ENCODE measurements at regions not wholly inside any gene's neighbourhood (a gene's known extent, or its start where the extent isn't known, plus 50 kb on each side); places are given as distances from the start of the nearest gene placed in this dataset.
"Not testable (repeated sequence)": the region's sequence is repeated elsewhere in the genome, so short reads cannot be mapped to it uniquely, and the experiment has no call there.

GRCh38 chr10:28449926-28450325 lies 83.0 kb upstream of the WAC start:
- no peak overlapping the region for H3K4me3 Mint-ChIP-seq
- H3K36me3 Mint-ChIP-seq (ENCODE audit: low read depth): no peaks in the 10 kb centered on the region
- TF ChIP-seq CTCF (IDR thresholded peaks at IDR 0.05; ENCODE audit: unreplicated experiment in 3 of 3): no peak
- peaks cover 9% of the 10 kb centered on the region for H3K9me3 Mint-ChIP-seq
- no peaks in the 10 kb centered on the region for H3K27me3 Mint-ChIP-seq (ENCODE audit: low read depth)
- no peak overlapping the region for H3K27ac Mint-ChIP-seq
- peaks cover 6% of the 10 kb centered on the region for H3K4me1 Mint-ChIP-seq

GRCh38 chr10:28453926-28454325 lies 79.0 kb upstream of the WAC start:
- Mint-ChIP-seq H3K4me3 (no peak overlapping the region), H3K9me3 (peaks cover 15% of the 10 kb centered on the region), H3K36me3 (ENCODE audit: low read depth) (no peaks in the 10 kb centered on the region), H3K4me1 (no peaks in the 10 kb centered on the region), H3K27ac (no peak overlapping the region), H3K27me3 (ENCODE audit: low read depth) (no peaks in the 10 kb centered on the region)
- TF ChIP-seq CTCF (IDR thresholded peaks at IDR 0.05; ENCODE audit: unreplicated experiment in 3 of 3): no peak

GRCh38 chr10:28457110-28457509 lies 75.8 kb upstream of the WAC start:
- peaks cover 15% of the 10 kb centered on the region for H3K9me3 Mint-ChIP-seq
- H3K4me1 Mint-ChIP-seq: no peaks in the 10 kb centered on the region
- no peaks in the 10 kb centered on the region for H3K27me3 Mint-ChIP-seq (ENCODE audit: low read depth)
- no peaks in the 10 kb centered on the region for H3K36me3 Mint-ChIP-seq (ENCODE audit: low read depth)
- H3K4me3 Mint-ChIP-seq: no peak overlapping the region
- no peak for TF ChIP-seq CTCF (IDR thresholded peaks at IDR 0.05; ENCODE audit: unreplicated experiment in 3 of 3)
- H3K27ac Mint-ChIP-seq: peak overlapping the region in 1 of 3 experiments; percentile 49

- H3K36me3 Mint-ChIP-seq (ENCODE audit: low read depth); H3K4me1 Mint-ChIP-seq; H3K27me3 Mint-ChIP-seq (ENCODE audit: low read depth); H3K4me3 Mint-ChIP-seq: not testable (repeated sequence)
- H3K27ac Mint-ChIP-seq: peak overlapping the region in 2 of 3 experiments; percentile 26 to 49
- peaks cover 15% of the 10 kb centered on the region for H3K9me3 Mint-ChIP-seq
Observed at GRCh38 chr10:28457873-28458272, 75.0 kb upstream of the WAC start.

- TF ChIP-seq CTCF (IDR thresholded peaks at IDR 0.05; ENCODE audit: unreplicated experiment in 3 of 3): no peak
- H3K27ac Mint-ChIP-seq: peak overlapping the region in 1 of 3 experiments; percentile 49
- peaks cover 10% of the 10 kb centered on the region for H3K9me3 Mint-ChIP-seq
- no peaks in the 10 kb centered on the region for H3K36me3 Mint-ChIP-seq (ENCODE audit: low read depth)
- H3K27me3 Mint-ChIP-seq (ENCODE audit: low read depth): no peaks in the 10 kb centered on the region
- H3K4me1 Mint-ChIP-seq: no peaks in the 10 kb centered on the region
- no peak overlapping the region for H3K4me3 Mint-ChIP-seq
Observed at GRCh38 chr10:28459453-28460144, 73.3 kb upstream of the WAC start.

GRCh38 chr10:28463141-28463540 lies 69.8 kb upstream of the WAC start:
- Mint-ChIP-seq H3K27ac (no peak overlapping the region), H3K4me1 (no peaks in the 10 kb centered on the region), H3K9me3 (peaks cover 2% of the 10 kb centered on the region), H3K36me3 (ENCODE audit: low read depth) (no peaks in the 10 kb centered on the region), H3K4me3 (no peak overlapping the region), H3K27me3 (ENCODE audit: low read depth) (no peaks in the 10 kb centered on the region)
- TF ChIP-seq CTCF (IDR thresholded peaks at IDR 0.05; ENCODE audit: unreplicated experiment in 3 of 3): no peak

All from nephron (organoid).